K562 (cell line): ENCODE measurements at regions not wholly inside any gene's neighbourhood (a gene's known extent, or its start where the extent isn't known, plus 50 kb on each side); places are given as distances from the start of the nearest gene placed in this dataset.

Experiments
- ATAC-seq: fragments of 200-7000 bp; cut with Tn5 transposase; 3 replicates; pipeline ENCODE4 v1.9.1; 2020; ENCODE audit warnings: moderate library complexity
- BruUV-seq: library from RNA; stranded (reverse); fragments of 400-500 nt; replicated peaks from 2 replicates; lab custom pipeline; 2021; lab: Mats Ljungman, UMichigan
- CTCF ChIA-PET: fragments of 300-600 bp; formaldehyde crosslinking; extraction: SDS; loops from one replicate; lab custom pipeline; 2021; ENCODE audit warnings: low intra/inter-chr PET ratio; lab: Yijun Ruan, JAX
- POLR2A ChIA-PET: fragments of 300-600, 350-650 bp; sonication (Branson Sonifier 250); formaldehyde crosslinking; extraction: SDS; loops from one replicate; lab custom pipeline; 2021; ENCODE audit warnings: antibody characterized with exemption, inconsistent platforms; lab: Yijun Ruan, JAX
- DNase-seq, 4 experiments: peaks; one replicate each; pipeline versions ENCODE4 v3.0.0 to v3.0.0-alpha.2; 2011 to 2018; ENCODE audit warnings: low spot score in 3 of 4, mixed read lengths in 3 of 4; ENCODE audit errors: extremely low read depth in 1 of 4
- FAIRE-seq: peaks from 2 replicates; lab custom pipeline; 2011; peaks lifted over from hg19 to GRCh38; lab: Jason Lieb, UNC
- H2AFZ ChIP-seq: 2 replicates; pipeline ENCODE4 v1.6.0; 2011; ENCODE audit warnings: low read depth, low read length, control low read depth, inconsistent platforms
- H3K27ac ChIP-seq: fragments of 200-600 bp; 3 replicates; pipeline ENCODE4 v1.8.0; 2011; ENCODE audit warnings: low read depth, mild to moderate bottlenecking, control low read depth, inconsistent platforms, low read length, moderate library complexity, mixed read lengths; ENCODE audit errors: extremely low read depth
- H3K27me3 ChIP-seq, 2 experiments: fragments of 300-600 bp in 1 of 2; 2 replicates in 1 of 2; 3 replicates in 1 of 2; pipeline versions ENCODE4 v1.6.0 to v1.8.0; 2011; ENCODE audit warnings: inconsistent platforms in 2 of 2, low read length in 2 of 2, mild to moderate bottlenecking in 1 of 2, mixed read lengths in 1 of 2, moderate library complexity in 1 of 2; ENCODE audit not compliant: control insufficient read depth in 2 of 2, insufficient read depth in 2 of 2
- H3K36me3 ChIP-seq: fragments of 300-600 bp; 3 replicates; pipeline ENCODE4 v1.8.0; 2011; ENCODE audit warnings: mild to moderate bottlenecking, low read length, inconsistent platforms; ENCODE audit not compliant: control insufficient read depth, insufficient read depth
- H3K4me1 ChIP-seq, 2 experiments: fragments of 200-600 bp in 1 of 2; replicated peaks in 1 of 2; 2 replicates in 1 of 2; 3 replicates in 1 of 2; pipeline versions ENCODE4 v1.5.1 to v1.8.0; 2011; ENCODE audit warnings: inconsistent platforms in 2 of 2, low read length in 2 of 2, mild to moderate bottlenecking in 1 of 2, mixed read lengths in 1 of 2, moderate library complexity in 1 of 2; ENCODE audit not compliant: control insufficient read depth in 2 of 2, insufficient read depth in 2 of 2
- H3K4me2 ChIP-seq: 2 replicates; pipeline ENCODE4 v1.6.1; 2011; ENCODE audit warnings: low read length, control low read depth, inconsistent platforms, mixed read lengths; ENCODE audit not compliant: insufficient read depth
- H3K4me3 ChIP-seq: fragments of 200-600 bp; sonication (generic), shearing (Covaris generic); 2 replicates; pipeline ENCODE4 v1.5.1; 2016; ENCODE audit warnings: control low read depth, inconsistent platforms
- H3K79me2 ChIP-seq: fragments of 200-600 bp; 3 replicates; pipeline ENCODE4 v1.8.0; 2011; ENCODE audit warnings: low read length, inconsistent platforms; ENCODE audit not compliant: control insufficient read depth, insufficient read depth
- H3K9ac ChIP-seq, 2 experiments: 2 replicates each; pipeline versions ENCODE4 v1.6.0 to v1.6.1; 2011; ENCODE audit warnings: low read depth in 2 of 2, low read length in 2 of 2, control low read depth in 1 of 2, inconsistent platforms in 1 of 2, mild to moderate bottlenecking in 1 of 2, mixed read lengths in 1 of 2; ENCODE audit not compliant: insufficient read depth in 1 of 2
- H3K9me1 ChIP-seq: one replicate; pipeline ENCODE4 v1.6.0; 2011; ENCODE audit warnings: inconsistent platforms, mild to moderate bottlenecking, low read length, moderate library complexity; ENCODE audit not compliant: control insufficient read depth, insufficient read depth
- H3K9me3 ChIP-seq: replicated peaks from 2 replicates; pipeline ENCODE4 v1.5.1; 2011; ENCODE audit warnings: low read depth, low read length, inconsistent platforms; ENCODE audit not compliant: control insufficient read depth, insufficient read depth
- H4K20me1 ChIP-seq: replicated peaks from 2 replicates; pipeline ENCODE4 v1.6.1; 2011; ENCODE audit warnings: low read length, inconsistent platforms, mixed read lengths; ENCODE audit not compliant: control insufficient read depth, insufficient read depth
- EGR1 ChIP-seq: fragments of 450-650 bp; conservative IDR thresholded peaks from 2 replicates; pipeline ENCODE4 v1.6.1; 2017; ENCODE audit warnings: mild to moderate bottlenecking
- ELF2 ChIP-seq: fragments of 250-450 bp; sonication (Bioruptor Pico); IDR thresholded peaks from 2 replicates; pipeline ENCODE4 v1.5.0; 2021; ENCODE audit warnings: mild to moderate bottlenecking
- KLF10 ChIP-seq: fragments of 250-450 bp; sonication (Bioruptor Pico); IDR thresholded peaks from 2 replicates; pipeline ENCODE4 v1.6.1; 2021; ENCODE audit warnings: matching md5 sums
- TFAP4 ChIP-seq: sonication (generic); formaldehyde crosslinking; IDR thresholded peaks from 2 replicates; pipeline ENCODE4 v1.8.0; 2022; ENCODE audit warnings: missing genetic modification reagents, mild to moderate bottlenecking, moderate library complexity, borderline replicate concordance
- ZSCAN32 ChIP-seq: fragments of 450-650 bp; formaldehyde crosslinking; IDR thresholded peaks from 2 replicates; pipeline ENCODE4 v1.4.0; 2020; ENCODE audit warnings: mild to moderate bottlenecking, moderate library complexity
- WGBS: fragments of 100-300 bp; shearing (Covaris generic); methylation state at CpG from one replicate; pipeline ENCODE4 v1.1.6; 2016; ENCODE audit warnings: low coverage, mixed read lengths; ENCODE audit not compliant: insufficient coverage; ENCODE audit errors: missing lambda C conversion rate; 5-methylcytosine and 5-hydroxymethylcytosine counted together
- in situ Hi-C: fragments of 300-500 bp; cut with MboI; formaldehyde crosslinking; loops from 4 replicates; pipeline ENCODE4 v1.15.0; 2018; ENCODE audit warnings: inconsistent platforms, mixed read lengths
- intact Hi-C: fragments of 100-400 bp; cut with micrococcal nuclease; formaldehyde crosslinking; loops from 2 replicates; pipeline ENCODE4 v1.14.2; 2022
- TF ChIP-seq, protein P1 (sequence below): fragments of 150-350 bp; conservative IDR thresholded peaks from 2 replicates; pipeline ENCODE4 v1.6.1; 2014; ENCODE audit warnings: low read length
- TF ChIP-seq, protein P2 (sequence below): sonication (generic); formaldehyde crosslinking; IDR thresholded peaks from 2 replicates; pipeline ENCODE4 v1.8.1; 2023; ENCODE audit warnings: mild to moderate bottlenecking, missing genetic modification reagents
- TF ChIP-seq, protein P3 (sequence below): fragments of 250-450 bp; sonication (Bioruptor Pico); IDR thresholded peaks from 2 replicates; pipeline ENCODE4 v1.4.0; 2020; ENCODE audit warnings: mild to moderate bottlenecking, moderate library complexity

GRCh38 chr10:114743521-114744231, 77.9 kb upstream of the FHIP2A start:
- H3K36me3 ChIP-seq: no peaks in the 10 kb centered on the region
- FAIRE-seq (no peak), ATAC-seq (no peak), DNase-seq (no peak)
- in situ Hi-C loops: no loop called here
- no peaks in the 10 kb centered on the region for H3K27me3 ChIP-seq
- no peak overlapping the region for H3K9ac ChIP-seq
- H4K20me1 ChIP-seq: no peaks in the 10 kb centered on the region
- intact Hi-C loops: no loop called here
- no peak overlapping the region for H2AFZ ChIP-seq
- BruUV-seq: no TSS peak
- POLR2A ChIA-PET: interaction anchor here (1.0 kb wide), 1 partner anchor 14 kb away, joined by 3 read pairs; no protein-coding TSS in a partner anchor
- H3K9me3 ChIP-seq: no peaks in the 10 kb centered on the region
- CTCF ChIA-PET: no interaction called here
- WGBS: 0% methylated on average over 3 of the region's 6 CpGs
- no peaks in the 10 kb centered on the region for H3K79me2 ChIP-seq
- no peaks in the 10 kb centered on the region for H3K9me1 ChIP-seq
- no peak overlapping the region for H3K4me2 ChIP-seq
- TF ChIP-seq, protein P1, sequence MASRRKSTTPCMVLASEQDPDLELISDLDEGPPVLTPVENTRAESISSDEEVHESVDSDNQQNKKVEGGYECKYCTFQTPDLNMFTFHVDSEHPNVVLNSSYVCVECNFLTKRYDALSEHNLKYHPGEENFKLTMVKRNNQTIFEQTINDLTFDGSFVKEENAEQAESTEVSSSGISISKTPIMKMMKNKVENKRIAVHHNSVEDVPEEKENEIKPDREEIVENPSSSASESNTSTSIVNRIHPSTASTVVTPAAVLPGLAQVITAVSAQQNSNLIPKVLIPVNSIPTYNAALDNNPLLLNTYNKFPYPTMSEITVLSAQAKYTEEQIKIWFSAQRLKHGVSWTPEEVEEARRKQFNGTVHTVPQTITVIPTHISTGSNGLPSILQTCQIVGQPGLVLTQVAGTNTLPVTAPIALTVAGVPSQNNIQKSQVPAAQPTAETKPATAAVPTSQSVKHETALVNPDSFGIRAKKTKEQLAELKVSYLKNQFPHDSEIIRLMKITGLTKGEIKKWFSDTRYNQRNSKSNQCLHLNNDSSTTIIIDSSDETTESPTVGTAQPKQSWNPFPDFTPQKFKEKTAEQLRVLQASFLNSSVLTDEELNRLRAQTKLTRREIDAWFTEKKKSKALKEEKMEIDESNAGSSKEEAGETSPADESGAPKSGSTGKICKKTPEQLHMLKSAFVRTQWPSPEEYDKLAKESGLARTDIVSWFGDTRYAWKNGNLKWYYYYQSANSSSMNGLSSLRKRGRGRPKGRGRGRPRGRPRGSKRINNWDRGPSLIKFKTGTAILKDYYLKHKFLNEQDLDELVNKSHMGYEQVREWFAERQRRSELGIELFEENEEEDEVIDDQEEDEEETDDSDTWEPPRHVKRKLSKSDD: no peak
- TF ChIP-seq ZSCAN32 (CRISPR knock-in tag) (no peak), ELF2 (CRISPR knock-in tag) (no peak), KLF10 (CRISPR knock-in tag) (no peak), EGR1 (no peak), TFAP4 (no peak)
- TF ChIP-seq, protein P2, sequence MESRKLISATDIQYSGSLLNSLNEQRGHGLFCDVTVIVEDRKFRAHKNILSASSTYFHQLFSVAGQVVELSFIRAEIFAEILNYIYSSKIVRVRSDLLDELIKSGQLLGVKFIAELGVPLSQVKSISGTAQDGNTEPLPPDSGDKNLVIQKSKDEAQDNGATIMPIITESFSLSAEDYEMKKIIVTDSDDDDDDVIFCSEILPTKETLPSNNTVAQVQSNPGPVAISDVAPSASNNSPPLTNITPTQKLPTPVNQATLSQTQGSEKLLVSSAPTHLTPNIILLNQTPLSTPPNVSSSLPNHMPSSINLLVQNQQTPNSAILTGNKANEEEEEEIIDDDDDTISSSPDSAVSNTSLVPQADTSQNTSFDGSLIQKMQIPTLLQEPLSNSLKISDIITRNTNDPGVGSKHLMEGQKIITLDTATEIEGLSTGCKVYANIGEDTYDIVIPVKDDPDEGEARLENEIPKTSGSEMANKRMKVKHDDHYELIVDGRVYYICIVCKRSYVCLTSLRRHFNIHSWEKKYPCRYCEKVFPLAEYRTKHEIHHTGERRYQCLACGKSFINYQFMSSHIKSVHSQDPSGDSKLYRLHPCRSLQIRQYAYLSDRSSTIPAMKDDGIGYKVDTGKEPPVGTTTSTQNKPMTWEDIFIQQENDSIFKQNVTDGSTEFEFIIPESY: no peak
- TF ChIP-seq, protein P3, sequence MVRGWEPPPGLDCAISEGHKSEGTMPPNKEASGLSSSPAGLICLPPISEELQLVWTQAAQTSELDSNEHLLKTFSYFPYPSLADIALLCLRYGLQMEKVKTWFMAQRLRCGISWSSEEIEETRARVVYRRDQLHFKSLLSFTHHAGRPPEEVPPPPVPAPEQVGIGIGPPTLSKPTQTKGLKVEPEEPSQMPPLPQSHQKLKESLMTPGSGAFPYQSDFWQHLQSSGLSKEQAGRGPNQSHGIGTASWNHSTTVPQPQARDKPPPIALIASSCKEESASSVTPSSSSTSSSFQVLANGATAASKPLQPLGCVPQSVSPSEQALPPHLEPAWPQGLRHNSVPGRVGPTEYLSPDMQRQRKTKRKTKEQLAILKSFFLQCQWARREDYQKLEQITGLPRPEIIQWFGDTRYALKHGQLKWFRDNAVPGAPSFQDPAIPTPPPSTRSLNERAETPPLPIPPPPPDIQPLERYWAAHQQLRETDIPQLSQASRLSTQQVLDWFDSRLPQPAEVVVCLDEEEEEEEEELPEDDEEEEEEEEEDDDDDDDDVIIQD (CRISPR knock-in tag): no peak
- H3K27ac ChIP-seq: no peak overlapping the region
- H3K4me3 ChIP-seq: no peak overlapping the region
- H3K4me1 ChIP-seq: no peaks in the 10 kb centered on the region
